ENCODE measurements at regions not wholly inside any gene's neighbourhood (a gene's known extent, or its start where the extent isn't known, plus 50 kb on each side); places are given as distances from the start of the nearest gene placed in this dataset.

- TF ChIP-seq GABPB2 (CRISPR knock-in tag; conservative IDR thresholded peaks at IDR 0.05) = no peak
- TF ChIP-seq, protein P1, sequence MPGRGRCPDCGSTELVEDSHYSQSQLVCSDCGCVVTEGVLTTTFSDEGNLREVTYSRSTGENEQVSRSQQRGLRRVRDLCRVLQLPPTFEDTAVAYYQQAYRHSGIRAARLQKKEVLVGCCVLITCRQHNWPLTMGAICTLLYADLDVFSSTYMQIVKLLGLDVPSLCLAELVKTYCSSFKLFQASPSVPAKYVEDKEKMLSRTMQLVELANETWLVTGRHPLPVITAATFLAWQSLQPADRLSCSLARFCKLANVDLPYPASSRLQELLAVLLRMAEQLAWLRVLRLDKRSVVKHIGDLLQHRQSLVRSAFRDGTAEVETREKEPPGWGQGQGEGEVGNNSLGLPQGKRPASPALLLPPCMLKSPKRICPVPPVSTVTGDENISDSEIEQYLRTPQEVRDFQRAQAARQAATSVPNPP (IDR thresholded peaks at IDR 0.05; ENCODE audit: borderline replicate concordance, insufficient read depth, insufficient read length) = no peak
Measured at GRCh38 chr2:122704109-122704563, 948.7 kb downstream of the TSN start (continued).

DNA sequence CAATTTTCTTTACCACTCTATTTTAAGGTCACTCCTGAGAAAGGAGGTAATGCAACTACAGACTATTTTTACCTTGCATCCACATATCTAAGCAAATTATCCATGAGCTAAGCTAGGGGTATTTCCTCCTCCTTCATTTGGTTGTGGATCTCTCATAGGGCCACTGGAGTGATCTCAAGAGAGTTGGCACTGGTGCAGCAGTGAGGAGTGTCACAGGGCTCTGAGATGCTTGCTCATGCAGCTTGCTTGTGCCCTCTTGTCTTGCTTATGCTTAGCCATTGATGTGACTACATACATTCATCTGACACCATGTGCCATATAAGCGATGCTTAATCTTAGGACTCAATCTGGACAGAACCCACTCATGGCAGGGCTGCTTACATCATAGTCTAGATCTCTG is 950.3 kb downstream of the TSN start:
- Histone ChIP-seq H3K27ac (ENCODE audit: extremely low read depth, low read depth, low read length) (no peak overlapping the region), H4K20me1 (replicated peaks; ENCODE audit: control insufficient read depth, insufficient read depth, low read length) (no peaks in the 10 kb centered on the region), H3K9me3 (replicated peaks; ENCODE audit: control insufficient read depth, insufficient read depth, low read depth, low read length) (no peaks in the 10 kb centered on the region), H3K9me1 (ENCODE audit: control insufficient read depth, insufficient read depth, low read length) (no peaks in the 10 kb centered on the region), H3K27me3 (ENCODE audit: control insufficient read depth in 2 of 2, insufficient read depth in 2 of 2, low read length in 2 of 2) (no peaks in the 10 kb centered on the region), H3K4me2 (ENCODE audit: insufficient read depth, low read length) (no peak overlapping the region), H3K4me3 (no peak overlapping the region), H3K9ac (ENCODE audit: insufficient read depth in 1 of 2, low read depth in 2 of 2, low read length in 2 of 2) (no peak overlapping the region), H2AFZ (ENCODE audit: low read depth, low read length) (no peak overlapping the region), H3K79me2 (ENCODE audit: control insufficient read depth, insufficient read depth, low read length) (no peaks in the 10 kb centered on the region), H3K36me3 (ENCODE audit: control insufficient read depth, insufficient read depth, low read length) (no peaks in the 10 kb centered on the region), H3K4me1 (replicated peaks in 1 of 2; ENCODE audit: control insufficient read depth in 2 of 2, insufficient read depth in 2 of 2, low read length in 2 of 2) (no peaks in the 10 kb centered on the region)
- ChIA-PET POLR2A (no interaction called here), CTCF (ENCODE audit: low intra/inter-chr PET ratio) (no interaction called here)
- TF ChIP-seq, protein P2, sequence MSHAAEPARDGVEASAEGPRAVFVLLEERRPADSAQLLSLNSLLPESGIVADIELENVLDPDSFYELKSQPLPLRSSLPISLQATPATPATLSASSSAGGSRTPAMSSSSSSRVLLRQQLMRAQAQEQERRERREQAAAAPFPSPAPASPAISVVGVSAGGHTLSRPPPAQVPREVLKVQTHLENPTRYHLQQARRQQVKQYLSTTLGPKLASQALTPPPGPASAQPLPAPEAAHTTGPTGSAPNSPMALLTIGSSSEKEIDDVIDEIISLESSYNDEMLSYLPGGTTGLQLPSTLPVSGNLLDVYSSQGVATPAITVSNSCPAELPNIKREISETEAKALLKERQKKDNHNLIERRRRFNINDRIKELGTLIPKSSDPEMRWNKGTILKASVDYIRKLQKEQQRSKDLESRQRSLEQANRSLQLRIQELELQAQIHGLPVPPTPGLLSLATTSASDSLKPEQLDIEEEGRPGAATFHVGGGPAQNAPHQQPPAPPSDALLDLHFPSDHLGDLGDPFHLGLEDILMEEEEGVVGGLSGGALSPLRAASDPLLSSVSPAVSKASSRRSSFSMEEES (CRISPR knock-in tag; IDR thresholded peaks at IDR 0.05) = no peak
- no peak for TF ChIP-seq E2F4 (CRISPR knock-in tag; IDR thresholded peaks at IDR 0.05; ENCODE audit: low read depth)
- no peak for TF ChIP-seq EP300 (IDR thresholded peaks at IDR 0.05; ENCODE audit: low read length)
- no peak for TF ChIP-seq MAZ (CRISPR knock-in tag; conservative IDR thresholded peaks at IDR 0.05 in 1 of 2, IDR thresholded peaks at IDR 0.05 in 1 of 2)
- no peak for TF ChIP-seq ARHGAP35 (IDR thresholded peaks at IDR 0.05; ENCODE audit: partially characterized antibody)
- FAIRE-seq (no peak), ATAC-seq (no peak), DNase-seq (ENCODE audit: extremely low read depth in 1 of 4, low spot score in 3 of 4) (no peak)
- in situ Hi-C loops (cut with MboI) = no loop called here
- 0% methylated on average over 1 of the region's 1 CpG for WGBS (ENCODE audit: insufficient coverage, low coverage, missing lambda C conversion rate)
- intact Hi-C loops (cut with micrococcal nuclease) = no loop called here
- BruUV-seq (replicated peaks) = no TSS peak
